HG02938 (cell line): ENCODE measurements at regions not wholly inside any gene's neighbourhood (a gene's known extent, or its start where the extent isn't known, plus 50 kb on each side); places are given as distances from the start of the nearest gene placed in this dataset.

Experiments used
- ATAC-seq: cut with Tn5 transposase; IDR thresholded peaks from one replicate; pipeline ENCODE4 v1.9.1; 2021; ENCODE audit warnings: mild to moderate bottlenecking, moderate library complexity; ENCODE audit not compliant: unreplicated experiment

DNA sequence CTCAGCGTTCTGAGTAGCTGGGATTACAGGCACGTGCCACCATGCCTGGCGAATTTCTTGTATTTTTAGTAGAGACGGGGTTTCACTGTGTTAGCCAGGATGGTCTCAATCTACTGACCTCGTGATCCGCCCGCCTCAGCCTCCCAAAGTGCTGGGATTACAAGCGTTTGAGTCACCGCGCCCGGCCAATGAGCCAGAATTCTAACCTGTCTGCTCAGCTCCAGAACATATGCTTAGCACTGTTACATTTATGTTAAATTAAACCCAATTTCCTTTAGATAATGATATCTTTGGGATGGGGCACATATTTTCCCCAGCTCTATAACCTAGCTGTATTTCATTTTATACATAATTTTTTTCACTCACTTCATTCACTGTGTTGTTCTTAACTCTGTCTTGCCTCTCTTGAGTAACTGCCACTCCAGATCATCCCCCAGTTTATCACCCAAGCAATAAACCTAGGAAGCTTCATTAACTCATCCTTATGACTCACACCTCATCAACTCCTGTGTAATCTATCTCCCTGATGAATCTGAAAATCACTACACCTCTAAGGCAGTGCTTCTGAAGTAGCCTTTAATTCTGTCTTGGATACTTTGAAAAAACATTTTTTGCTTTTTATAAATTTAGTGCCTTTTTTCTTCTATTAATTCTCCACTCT is 559.7 kb upstream of the ZWINT start:
- ATAC-seq: no peak

DNA sequence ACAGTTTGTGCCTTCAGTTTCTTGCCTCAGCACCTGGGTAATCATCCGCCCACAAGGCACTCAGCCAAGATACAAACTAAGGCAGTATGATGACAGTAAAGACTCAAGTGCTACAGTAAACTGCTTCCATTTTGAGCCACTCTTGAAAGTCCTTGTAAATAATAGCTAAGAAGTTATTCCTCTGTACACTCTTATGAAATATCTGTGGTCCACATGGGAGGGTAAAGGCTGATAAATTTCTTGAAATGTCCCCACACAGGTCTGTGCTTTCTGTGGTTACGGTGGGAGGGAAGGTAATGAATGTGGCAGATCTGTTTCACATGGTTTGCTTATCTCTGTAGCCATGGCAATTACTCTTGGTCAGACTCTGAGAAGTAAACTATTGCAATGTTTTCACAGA is 551.0 kb upstream of the ZWINT start:
- no peak for ATAC-seq

DNA sequence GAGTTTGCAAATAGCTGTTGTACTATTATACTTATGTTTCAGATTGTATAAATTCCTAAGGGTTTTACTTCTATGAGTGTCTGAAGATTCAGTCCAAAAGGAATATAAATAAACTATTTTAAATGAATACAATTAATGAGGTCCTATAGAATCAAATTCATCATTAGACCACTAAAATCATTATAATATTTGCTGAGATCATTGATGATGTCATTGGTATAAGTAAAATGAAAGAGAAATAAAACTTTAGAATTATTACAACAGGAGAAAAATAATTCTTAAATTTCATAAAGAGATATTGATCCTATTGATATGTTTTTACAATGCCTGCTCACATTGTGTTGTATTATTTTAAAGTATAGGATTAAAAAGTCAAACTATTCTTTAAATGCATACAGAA is 544.0 kb upstream of the ZWINT start:
- no peak for ATAC-seq

DNA sequence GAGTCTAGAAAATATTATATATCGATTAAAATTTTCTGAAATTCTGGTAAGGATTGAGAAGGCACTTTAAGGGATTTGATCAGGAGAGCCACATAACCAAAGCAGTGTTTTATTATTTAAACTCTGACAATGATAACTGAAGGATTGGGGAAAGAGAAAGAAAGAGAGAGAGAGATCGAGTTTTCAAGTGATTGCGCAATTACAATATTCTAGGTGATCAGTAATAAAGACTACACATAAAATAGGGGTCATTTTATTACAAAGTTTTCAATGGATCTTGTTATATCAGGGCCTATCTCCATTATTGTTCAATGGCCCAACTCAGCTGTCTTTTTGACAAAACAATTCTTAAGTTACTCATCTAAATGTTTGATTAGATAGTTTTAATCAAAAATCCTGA is 541.5 kb upstream of the ZWINT start:
- ATAC-seq: no peak

DNA sequence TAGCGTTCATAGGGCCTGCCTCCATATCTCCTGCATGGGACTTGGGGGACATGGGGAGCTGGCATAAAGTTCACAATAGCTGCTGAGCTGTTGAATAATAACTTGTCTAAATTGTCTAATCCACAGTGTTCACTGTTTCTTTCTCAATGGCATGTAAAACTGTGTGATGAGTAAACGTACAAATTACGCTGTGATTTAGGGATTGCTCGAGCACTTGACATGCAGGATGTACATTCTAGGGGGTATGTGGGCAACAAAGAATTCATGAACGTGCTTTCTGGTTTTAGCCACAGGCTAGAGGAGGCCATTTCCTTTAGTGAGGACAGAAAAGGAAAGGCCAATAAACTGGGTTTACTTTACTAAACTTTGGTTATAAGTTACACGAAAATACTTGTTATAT is 534.2 kb upstream of the ZWINT start:
- no peak for ATAC-seq

DNA sequence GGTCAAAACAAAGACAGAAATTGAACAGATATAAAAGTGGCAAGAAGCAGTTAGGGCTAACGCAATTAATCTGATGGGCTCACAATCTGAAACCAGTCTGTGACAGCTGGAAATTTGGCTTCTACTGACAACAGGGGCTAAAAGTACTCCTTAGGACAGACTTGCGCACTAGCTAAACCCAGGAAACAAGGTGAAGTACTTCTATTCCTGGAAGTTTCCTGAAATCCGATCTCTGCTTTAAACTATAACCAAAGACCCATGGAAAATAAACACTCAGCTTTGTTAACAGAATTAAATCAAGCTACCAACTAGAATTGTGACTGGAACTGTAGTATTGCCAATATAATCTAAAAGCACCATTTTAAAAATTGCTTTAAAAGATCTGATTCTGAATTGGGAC is 520.2 kb upstream of the ZWINT start:
- ATAC-seq: no peak

DNA sequence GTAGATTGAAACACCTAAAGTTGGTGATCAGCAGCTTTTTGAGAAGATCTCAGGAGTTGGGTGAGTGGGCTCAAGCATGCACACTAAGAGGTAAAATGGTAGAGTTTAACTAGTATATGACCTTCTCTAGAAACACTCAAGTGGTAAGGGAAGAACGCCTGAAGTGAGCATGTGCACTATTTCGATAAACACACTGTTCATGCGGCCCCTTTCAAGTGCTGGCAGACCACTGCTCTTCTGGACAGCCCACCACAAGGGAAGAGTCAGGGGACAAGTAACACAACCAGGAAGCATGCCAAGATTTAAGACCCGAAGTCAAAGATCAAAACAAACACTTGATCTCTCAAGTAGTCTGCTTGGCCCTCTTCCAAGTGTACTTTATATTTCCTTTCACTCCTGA is 519.5 kb upstream of the ZWINT start:
- no peak for ATAC-seq

DNA sequence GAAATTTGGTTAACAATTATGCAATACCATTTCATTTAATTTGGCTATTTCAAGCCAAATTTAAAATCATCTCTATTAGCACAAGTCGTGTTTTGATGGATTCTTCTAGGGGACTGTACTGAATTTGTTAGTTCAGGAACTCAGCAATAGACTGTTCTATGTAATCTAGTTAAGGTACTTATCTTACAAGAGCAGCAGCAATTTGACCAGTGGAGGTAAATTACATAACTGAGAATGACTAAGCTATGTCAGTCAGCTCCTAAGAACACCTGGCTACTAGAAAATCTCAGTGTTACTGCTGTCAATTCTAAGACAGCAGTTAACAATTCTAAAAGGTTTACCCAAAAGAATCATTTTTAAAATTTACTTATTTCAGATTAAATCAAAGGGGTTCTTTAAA is 513.9 kb upstream of the ZWINT start:
- no peak for ATAC-seq

DNA sequence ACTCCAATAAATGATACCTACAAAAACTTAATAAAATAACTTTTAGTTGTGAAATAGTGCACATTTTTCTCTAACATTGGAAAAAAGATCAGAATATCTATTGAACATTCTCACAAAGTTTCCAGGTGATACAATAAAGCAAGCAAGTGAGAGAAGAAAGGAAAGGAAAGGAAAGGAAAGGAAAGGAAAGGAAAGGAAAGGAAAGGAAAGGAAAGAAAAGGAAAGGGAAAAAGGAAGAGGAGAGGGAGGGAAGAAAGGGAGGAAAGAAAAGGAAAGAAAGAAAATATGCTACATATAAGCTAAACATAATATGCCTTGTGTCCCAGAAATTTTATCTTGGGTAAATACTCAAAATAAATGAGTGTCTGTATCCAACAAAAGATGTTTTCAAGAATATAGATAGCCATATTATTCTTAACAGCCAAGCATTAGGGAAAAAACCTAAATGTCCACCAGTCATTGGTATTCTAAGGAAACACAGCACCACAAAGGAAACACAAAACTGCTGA is 510.2 kb upstream of the ZWINT start:
- no peak for ATAC-seq

DNA sequence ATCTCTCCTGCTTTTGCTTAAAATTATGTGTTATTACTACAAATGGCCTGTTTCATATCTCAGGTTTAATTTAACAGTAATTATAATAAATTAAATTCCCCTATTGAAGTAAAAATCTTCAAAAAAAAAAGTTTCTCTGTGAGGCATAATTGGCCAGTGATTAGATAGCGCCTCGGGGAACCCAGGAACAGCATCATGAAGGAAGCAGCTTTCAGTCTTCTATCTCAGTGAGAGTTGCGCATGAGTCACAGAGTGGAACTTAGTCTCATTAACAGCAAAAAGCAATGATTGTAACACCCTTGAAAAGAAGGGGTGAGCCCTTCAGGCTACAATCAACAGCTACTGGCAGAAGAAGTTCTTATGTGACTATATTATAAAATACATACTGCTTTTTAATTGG is 506.2 kb upstream of the ZWINT start:
- no peak for ATAC-seq

DNA sequence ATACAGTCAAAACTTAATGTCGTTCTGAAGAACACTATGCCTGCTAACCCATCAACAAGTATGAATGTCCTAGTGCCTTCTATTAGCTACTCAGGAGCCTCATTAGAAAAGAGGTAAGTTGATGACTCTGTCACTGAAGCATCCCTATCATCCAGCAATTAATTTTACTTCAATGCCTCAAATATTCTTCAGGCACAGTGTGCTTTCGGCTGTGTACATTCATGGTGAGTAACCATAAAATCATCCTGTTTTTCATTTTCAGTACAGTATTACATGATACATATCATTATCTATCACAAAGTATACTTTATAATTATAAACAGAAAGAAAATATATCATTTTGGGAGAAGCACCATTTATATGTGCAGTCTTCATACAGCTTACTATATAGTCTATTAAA is 495.5 kb upstream of the ZWINT start:
- no peak for ATAC-seq

DNA sequence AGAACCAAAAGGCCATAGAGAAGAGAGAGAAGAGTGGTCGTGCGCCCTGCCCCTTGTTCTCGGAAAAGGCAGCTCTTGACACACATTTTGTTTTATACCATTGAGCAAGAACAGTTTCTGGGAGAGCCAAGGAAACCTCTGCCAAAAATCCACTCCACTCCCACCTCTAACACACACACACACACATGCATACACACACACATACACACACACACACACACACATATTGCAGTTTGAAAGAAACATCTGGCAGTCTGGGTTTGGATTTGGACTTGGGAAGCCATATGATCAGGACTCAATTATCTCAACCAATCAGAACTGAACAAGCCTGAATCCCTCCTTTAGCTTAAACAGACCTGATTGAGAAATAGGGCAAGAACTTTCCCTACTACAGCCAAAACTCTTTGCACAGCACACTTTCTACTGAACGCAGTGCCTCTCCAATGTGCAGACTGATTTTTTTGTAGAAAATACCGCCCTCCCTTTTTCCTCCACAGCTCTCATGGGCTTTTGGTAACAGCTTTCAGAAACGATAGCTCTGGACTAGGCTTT is 484.0 kb upstream of the ZWINT start:
- no peak for ATAC-seq

DNA sequence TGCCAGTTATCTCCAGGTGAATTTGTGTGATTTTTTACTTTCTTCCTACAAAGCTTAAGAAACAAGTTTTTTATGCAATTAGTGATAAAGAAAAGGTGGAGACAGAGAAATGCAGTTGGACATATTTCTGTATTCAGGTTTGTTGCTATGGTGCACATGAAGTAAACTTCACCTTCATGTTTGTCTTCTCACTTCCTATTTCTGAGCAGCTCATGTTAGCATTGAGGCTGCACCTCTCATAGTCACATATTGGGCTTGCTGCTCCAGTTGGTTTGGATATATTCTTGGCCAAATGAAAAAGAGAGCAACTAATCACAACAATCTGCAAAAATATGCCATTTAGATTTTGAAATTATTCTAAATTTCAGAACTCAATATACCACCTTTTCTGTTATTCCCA is 475.6 kb upstream of the ZWINT start:
- ATAC-seq: peak; percentile 80

DNA sequence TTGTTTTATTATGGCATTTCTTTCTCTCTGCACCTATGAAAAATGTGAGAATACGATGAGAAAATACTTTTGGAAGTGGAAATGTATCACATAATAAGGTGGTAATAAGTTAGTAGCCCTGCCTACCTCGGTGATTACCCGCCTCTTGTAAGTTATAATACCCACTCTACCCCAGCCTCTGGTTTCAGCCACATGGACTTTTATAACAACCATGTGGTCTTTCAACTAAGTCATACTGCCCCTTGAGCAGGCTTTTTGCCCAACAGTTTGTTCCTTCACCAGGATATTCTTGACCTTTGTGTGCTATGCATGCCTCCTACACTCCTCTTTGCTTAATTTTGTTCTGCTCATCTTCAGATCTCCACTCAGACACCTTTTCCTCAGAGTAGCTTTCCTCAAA is 470.6 kb upstream of the ZWINT start:
- ATAC-seq: no peak

DNA sequence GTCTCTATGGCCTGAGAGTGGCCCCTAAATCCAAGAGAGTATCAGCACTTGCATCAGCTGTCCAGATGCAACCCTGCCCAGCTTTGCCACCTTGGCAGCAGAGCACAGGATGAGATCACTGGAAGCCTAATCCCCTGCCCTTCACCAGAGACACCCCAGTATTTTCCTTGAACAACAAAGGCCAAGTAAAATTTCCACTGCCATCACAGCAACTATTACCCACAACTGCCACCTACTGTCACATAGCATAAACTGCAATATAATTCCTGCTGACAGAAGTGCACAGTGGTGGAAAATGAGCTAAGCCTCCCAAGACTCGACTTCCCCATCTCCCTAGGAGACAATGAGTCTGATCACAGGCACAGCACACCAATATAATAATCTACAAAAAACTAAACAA is 462.8 kb upstream of the ZWINT start:
- ATAC-seq: peak; percentile 77

DNA sequence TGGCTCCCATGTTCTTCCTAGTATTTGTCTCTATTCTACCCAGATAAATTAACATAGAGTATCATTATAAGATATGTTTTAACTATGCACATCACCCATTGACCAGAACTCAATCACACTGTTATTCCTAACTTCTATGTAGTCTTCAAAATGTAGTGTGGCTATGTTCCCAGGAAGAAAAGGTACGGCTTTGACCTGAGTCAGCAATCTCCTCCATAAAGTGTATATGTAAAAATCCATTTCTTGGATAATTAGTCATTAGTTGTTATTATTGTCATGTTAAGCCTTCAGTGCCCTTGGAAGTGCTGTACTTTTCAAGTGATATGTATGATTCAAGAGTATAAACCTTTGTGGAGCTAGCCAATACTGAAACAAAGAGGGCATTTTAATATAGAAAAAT is 444.0 kb upstream of the ZWINT start:
- no peak for ATAC-seq

DNA sequence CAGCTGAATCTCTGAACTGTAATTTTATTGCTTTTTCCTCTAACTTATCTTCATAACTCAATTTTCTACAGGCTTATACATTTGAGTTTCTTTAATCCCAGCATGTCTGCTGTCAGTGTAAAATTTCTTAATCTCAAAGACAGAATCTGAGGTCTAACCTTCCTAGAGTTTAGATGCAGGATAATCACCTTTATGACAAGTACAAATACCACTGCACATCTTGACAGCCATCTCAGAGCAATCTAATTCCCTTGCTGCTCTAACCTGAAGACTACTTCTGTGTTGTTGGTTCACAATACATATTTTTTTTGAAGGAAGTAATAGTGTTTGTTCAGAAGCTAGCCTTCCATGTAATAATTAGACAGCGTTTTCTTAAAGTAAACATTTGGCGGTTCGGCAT is 424.2 kb upstream of the ZWINT start:
- no peak for ATAC-seq

DNA sequence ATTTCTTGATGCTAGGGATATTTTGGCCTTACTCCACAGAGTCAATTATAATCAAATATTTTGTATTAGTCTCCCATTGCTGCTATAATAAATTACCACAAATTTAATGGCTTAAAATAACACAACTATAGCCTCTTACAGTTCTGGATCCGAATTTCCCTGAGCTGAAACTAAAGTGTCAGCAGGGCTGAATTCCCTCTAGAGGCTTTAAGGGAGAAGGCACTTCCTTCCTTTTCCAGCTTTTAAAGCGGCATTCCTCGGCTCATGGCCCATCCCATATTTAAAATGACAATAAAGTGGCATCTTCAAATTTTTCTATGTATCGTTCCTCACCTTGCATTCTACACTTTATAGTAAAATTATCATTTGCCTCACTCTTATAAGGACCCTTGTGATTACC is 421.4 kb upstream of the ZWINT start:
- no peak for ATAC-seq

DNA sequence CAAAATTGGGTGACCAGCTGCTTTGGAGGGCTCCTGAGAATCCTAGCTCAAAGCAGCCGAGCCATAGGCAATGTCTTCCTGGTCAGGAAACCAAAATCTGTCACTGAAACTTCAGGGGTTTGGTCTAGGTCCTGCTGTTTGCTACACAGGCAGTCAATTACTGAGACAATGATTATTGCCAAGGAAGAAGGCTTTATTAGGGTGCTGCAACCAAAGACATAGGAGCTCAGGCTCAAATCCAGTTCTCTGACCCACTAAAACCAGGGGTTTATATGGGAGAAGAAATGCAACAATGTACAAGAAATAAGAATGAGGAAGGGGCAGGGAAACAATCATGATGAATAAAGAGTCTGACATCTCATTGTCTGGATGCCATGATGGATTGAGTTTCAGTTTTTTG is 410.3 kb upstream of the ZWINT start:
- ATAC-seq: no peak

DNA sequence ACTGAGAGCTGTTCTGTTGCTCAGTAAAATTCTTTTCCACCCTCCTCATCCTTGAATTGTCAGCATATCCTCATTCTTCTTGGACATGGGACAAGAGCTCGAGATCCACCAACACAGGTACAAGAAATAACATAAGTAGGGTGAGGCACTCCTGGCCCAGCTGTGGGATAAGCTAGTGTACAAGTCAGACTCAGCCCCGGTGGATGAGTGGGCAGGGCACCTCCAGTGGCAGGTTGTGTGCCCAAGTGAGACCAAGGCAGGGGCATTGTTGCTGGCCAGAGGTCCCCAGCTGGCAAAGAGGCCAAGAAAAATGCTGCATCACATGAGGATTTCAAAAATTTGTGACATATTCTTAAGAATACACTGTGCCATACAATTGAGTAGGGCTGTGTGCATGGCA is 402.0 kb upstream of the ZWINT start:
- ATAC-seq: no peak

DNA sequence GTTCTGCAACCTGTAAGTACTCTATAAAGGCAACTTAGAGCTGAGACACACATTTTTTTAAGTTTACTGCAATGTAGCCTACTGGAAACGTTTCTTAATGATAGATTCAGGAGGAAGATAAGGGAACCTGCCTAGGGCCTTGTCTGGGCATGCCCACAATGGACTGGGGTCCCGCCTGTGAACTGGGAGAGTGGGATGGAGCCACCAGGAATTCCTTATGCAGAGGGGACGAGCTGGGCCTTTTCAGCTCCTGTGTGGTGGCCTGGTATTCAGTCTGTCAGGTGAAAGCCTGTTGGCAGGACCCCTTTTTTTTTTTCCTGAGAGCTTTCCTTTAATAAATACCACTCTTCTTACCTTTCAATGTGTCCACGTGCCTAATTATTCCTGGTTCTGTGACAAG is 384.4 kb upstream of the ZWINT start:
- ATAC-seq: no peak

DNA sequence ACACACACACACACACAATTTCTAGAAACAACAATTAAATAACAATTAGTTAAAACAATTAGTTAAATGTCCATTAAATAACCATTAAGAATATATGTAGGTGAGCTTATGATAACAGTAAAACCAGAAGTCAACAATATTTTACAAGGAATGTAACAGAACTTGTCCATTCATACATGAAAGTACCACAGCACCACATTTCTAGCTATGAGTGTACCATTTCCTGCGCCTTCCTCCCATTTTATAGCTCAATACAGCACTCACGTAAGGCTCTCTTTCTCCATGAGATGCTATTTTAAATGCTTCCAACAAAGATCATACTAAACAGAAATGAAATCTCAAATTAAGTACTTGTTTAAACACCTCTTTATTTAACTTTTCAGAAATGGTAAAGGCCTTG is 367.3 kb upstream of the ZWINT start:
- no peak for ATAC-seq

DNA sequence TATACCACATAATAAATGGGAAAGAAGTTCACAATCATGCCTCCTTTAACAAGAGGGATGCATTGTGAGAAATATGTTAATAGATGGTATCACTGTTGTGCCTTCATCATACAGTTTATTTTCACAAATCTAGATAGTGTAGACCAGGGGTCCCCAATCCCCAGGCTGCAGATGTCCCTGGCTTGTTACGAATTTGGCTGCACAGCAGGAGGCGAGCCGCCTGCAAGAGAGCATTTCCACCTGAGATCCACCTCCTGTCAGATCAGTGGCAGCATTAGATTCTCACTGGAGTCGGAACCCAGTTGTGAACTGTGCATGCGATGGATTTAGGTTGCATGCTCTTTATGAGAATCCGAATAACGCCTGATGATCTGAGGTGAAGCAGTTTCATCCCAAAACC is 361.9 kb upstream of the ZWINT start:
- no peak for ATAC-seq
